ENCODE measurements at regions not wholly inside any gene's neighbourhood (a gene's known extent, or its start where the extent isn't known, plus 50 kb on each side); places are given as distances from the start of the nearest gene placed in this dataset. TPM values are rescaled to one million over a fixed set of nuclear protein-coding genes. Genes with fewer than 3 reads are reported as not detected.
A peak's percentile ranks its signal among the peaks of the same experiment; 100 is the strongest.

DNA sequence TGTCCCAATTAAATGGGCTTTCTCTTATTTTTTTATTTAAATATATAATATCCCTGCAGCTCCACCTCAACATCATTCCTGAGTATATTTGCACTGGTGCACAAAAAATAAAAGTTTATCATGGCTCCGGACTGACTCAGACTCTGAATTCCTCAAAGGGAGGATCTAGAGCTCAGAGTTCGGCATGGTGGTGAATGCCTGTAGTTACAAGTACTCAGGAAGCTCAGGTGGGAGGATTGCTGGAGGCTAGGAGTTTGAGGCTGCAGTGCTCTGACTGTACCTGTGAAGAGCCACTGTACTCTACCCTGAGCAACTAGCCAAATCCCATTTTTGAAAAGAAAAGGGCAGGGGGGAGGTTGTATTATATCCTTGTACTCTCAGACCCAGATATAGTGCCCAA, 52.8 kb upstream of the NRXN1 start:
- Histone ChIP-seq H3K27me3 (no peaks in the 10 kb centered on the region), H3K36me3 (no peaks in the 10 kb centered on the region), H3K9me3 (no peaks in the 10 kb centered on the region), H3K4me1 (ENCODE audit: insufficient read depth) (no peaks in the 10 kb centered on the region), H3K4me3 (no peak overlapping the region), H3K27ac (no peak overlapping the region)
- 82 to 90% (median 84%) methylated on average over 2 of the region's 2 CpGs for WGBS, 3 donors
- TF ChIP-seq EP300 (IDR thresholded peaks at IDR 0.05), result no peak
- TF ChIP-seq, protein P1, sequence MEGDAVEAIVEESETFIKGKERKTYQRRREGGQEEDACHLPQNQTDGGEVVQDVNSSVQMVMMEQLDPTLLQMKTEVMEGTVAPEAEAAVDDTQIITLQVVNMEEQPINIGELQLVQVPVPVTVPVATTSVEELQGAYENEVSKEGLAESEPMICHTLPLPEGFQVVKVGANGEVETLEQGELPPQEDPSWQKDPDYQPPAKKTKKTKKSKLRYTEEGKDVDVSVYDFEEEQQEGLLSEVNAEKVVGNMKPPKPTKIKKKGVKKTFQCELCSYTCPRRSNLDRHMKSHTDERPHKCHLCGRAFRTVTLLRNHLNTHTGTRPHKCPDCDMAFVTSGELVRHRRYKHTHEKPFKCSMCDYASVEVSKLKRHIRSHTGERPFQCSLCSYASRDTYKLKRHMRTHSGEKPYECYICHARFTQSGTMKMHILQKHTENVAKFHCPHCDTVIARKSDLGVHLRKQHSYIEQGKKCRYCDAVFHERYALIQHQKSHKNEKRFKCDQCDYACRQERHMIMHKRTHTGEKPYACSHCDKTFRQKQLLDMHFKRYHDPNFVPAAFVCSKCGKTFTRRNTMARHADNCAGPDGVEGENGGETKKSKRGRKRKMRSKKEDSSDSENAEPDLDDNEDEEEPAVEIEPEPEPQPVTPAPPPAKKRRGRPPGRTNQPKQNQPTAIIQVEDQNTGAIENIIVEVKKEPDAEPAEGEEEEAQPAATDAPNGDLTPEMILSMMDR (IDR thresholded peaks at IDR 0.05), result no peak
- DNase-seq, result no peak
- intact Hi-C loops (cut with DNase I), result no loop called here

MicroRNAs encoded in the stretch of these regions (microRNA counts, 767-probe panel; counts per million panel counts)
- microRNA hsa-miR-4431, result 530 counts per million, percentile 78 among the panel's probes with 10 or more counts

Small RNA genes lying in the stretch of these regions (microRNA-seq; reads per million reads assigned to microRNA genes)
- gene MIR4431, result 0 reads per million in 3 donors

Small RNA genes lying in the stretch of these regions (small RNA-seq; reads per million reads assigned to genes)
- gene AC010967.3, result not detected
- gene AC069157.1, result not detected
- not detected for gene AC097463.2
- not detected for gene CRYGGP
- not detected for gene MIR4431
- gene RF00019, result not detected
- gene RF00424, result not detected
- not detected for gene RNU6-997P
